ENCODE measurements at regions not wholly inside any gene's neighbourhood (a gene's known extent, or its start where the extent isn't known, plus 50 kb on each side); places are given as distances from the start of the nearest gene placed in this dataset.

- H3K79me1 ChIP-seq (ENCODE audit: low read depth, low read length), result no peaks in the 10 kb centered on the region
- no peak for TF ChIP-seq TEAD4 (IDR thresholded peaks at IDR 0.05; ENCODE audit: low read depth, low read length)
- no peak for TF ChIP-seq ATF3 (IDR thresholded peaks at IDR 0.05; ENCODE audit: insufficient read depth, low read depth, low read length)
- no peak for TF ChIP-seq JUN (IDR thresholded peaks at IDR 0.05; ENCODE audit: low read depth, low read length)
- no peak for TF ChIP-seq TCF12 (IDR thresholded peaks at IDR 0.05; ENCODE audit: low read depth, low read length)
- TF ChIP-seq CEBPB (IDR thresholded peaks at IDR 0.05; ENCODE audit: low read depth, low read length), result no peak
- no peak for TF ChIP-seq GTF2F1 (IDR thresholded peaks at IDR 0.05; ENCODE audit: borderline replicate concordance, low read depth, low read length)
- CTCF ChIA-PET (ENCODE audit: partially characterized antibody), result interaction anchor here (0.6 to 0.9 kb wide), 2 partner anchors 20 to 249 kb away, joined by 3 read pairs; no protein-coding TSS in a partner anchor
- no peak overlapping the region for H2BK120ac ChIP-seq (replicated peaks; ENCODE audit: low read depth, low read length)
- H2AFZ ChIP-seq (ENCODE audit: low read length), result no peak overlapping the region
- no peak overlapping the region for H3K18ac ChIP-seq (ENCODE audit: extremely low read depth, low read length)
- H3K23me2 ChIP-seq (ENCODE audit: low read depth, low read length), result no peaks in the 10 kb centered on the region
- no peak overlapping the region for H2AK5ac ChIP-seq (ENCODE audit: low read depth, low read length)
- H3K9me3 ChIP-seq (ENCODE audit: insufficient read depth in 2 of 2, low read depth in 1 of 2, low read length in 1 of 2), result no peaks in the 10 kb centered on the region
- WGBS, 2 experiments (ENCODE audit: extremely low coverage in 1 of 2, insufficient coverage in 1 of 2, insufficient read length in 1 of 2, insufficient replicate concordance in 2 of 2, low coverage in 1 of 2, low lambda C conversion rate in 2 of 2, missing lambda C conversion rate in 1 of 2), result 89% methylated on average over 3 of the region's 3 CpGs; no CpG with 5 or more reads in 1 of the 2 experiments
- no peak for DNase-seq (ENCODE audit: low read depth in 1 of 2, low spot score in 2 of 2)
- no peak overlapping the region for H3K4ac ChIP-seq (replicated peaks; ENCODE audit: insufficient read length, low read depth, low read length)
- no peak overlapping the region for H3K4me3 ChIP-seq (ENCODE audit: extremely low read depth in 1 of 4, insufficient read depth in 2 of 4, low read depth in 3 of 4, low read length in 4 of 4)
- H3K27ac ChIP-seq (ENCODE audit: low read depth, low read length), result no peak overlapping the region
- no peaks in the 10 kb centered on the region for H3K27me3 ChIP-seq (replicated peaks in 1 of 4; ENCODE audit: control insufficient read depth in 3 of 4, extremely low read depth in 1 of 4, insufficient read depth in 3 of 4, low read length in 3 of 4)
- H2BK15ac ChIP-seq (ENCODE audit: low read length), result no peak overlapping the region
- POLR2A ChIA-PET (ENCODE audit: partially characterized antibody), result no interaction called here
- 0 out of 7 replicates have a peak, but pooled peaks cover 0 to 2% (median 0%) of the 10 kb centered on the region in 4 experiments for H3K4me1 ChIP-seq (replicated peaks in 1 of 4; ENCODE audit: control insufficient read depth in 3 of 4, insufficient read depth in 4 of 4, low read length in 3 of 4)
- H4K20me1 ChIP-seq (replicated peaks in 1 of 2; ENCODE audit: control insufficient read depth in 1 of 2, insufficient read depth in 2 of 2, low read length in 2 of 2), result no peaks in the 10 kb centered on the region
- H4K5ac ChIP-seq (ENCODE audit: insufficient read length, low read depth, low read length), result no peak overlapping the region
- H3K36me3 ChIP-seq (ENCODE audit: control insufficient read depth in 2 of 4, insufficient read depth in 4 of 4, low read length in 3 of 4), result no peaks in the 10 kb centered on the region
- H3K9ac ChIP-seq (replicated peaks in 1 of 4; ENCODE audit: extremely low read depth in 1 of 4, low read depth in 3 of 4, low read length in 3 of 4), result no peak overlapping the region
- H2BK5ac ChIP-seq (ENCODE audit: low read depth, low read length), result no peak overlapping the region
- no peak overlapping the region for H3K23ac ChIP-seq (ENCODE audit: insufficient read length)
- H2BK12ac ChIP-seq (ENCODE audit: low read depth, low read length), result no peak overlapping the region
- H2BK20ac ChIP-seq (ENCODE audit: low read length), result no peak overlapping the region
- H4K91ac ChIP-seq (replicated peaks; ENCODE audit: insufficient read length, low read length), result no peak overlapping the region
- no peak for FAIRE-seq
- H4K8ac ChIP-seq (ENCODE audit: extremely low read depth, insufficient read depth, low read length), result no peak overlapping the region
- H3K56ac ChIP-seq (replicated peaks; ENCODE audit: insufficient read length, low read depth, low read length), result no peak overlapping the region
- H3K14ac ChIP-seq (ENCODE audit: insufficient read length), result no peak overlapping the region
- no peaks in the 10 kb centered on the region for H3K79me2 ChIP-seq (ENCODE audit: control insufficient read depth in 1 of 2, insufficient read depth in 2 of 2, low read length in 2 of 2)
- no peak overlapping the region for H3K4me2 ChIP-seq (ENCODE audit: insufficient read depth in 1 of 2, low read depth in 2 of 2, low read length in 2 of 2)
Observed at GRCh38 chr5:74031536-74031935, 405.5 kb downstream of the ARHGEF28 start.
